Kidney (tissue), 13 donors: ENCODE measurements at regions not wholly inside any gene's neighbourhood (a gene's known extent, or its start where the extent isn't known, plus 50 kb on each side); places are given as distances from the start of the nearest gene placed in this dataset.

Experiments used
- DNase-seq, 5 donors: peaks; one replicate each; pipeline ENCODE4 v3.0.0-alpha.2; 2013 to 2020
- FAIRE-seq: peaks from 2 replicates; lab custom pipeline; 2012; peaks lifted over from hg19 to GRCh38; lab: Jason Lieb, UNC
- H3K27ac ChIP-seq, 2 donors: one replicate each; pipeline ENCODE4 v1.7.0; 2013; ENCODE audit warnings: low read depth in 2 of 2, low read length in 2 of 2, inconsistent platforms in 1 of 2
- H3K27me3 ChIP-seq: one replicate; pipeline ENCODE4 v1.7.1; 2013; ENCODE audit warnings: low read length, inconsistent platforms; ENCODE audit not compliant: control insufficient read depth, insufficient read depth
- H3K36me3 ChIP-seq, 3 donors: one replicate each; pipeline versions ENCODE4 v1.7.0 to v1.7.1; 2013; ENCODE audit warnings: low read length in 3 of 3, control low read depth in 1 of 3, inconsistent platforms in 1 of 3; ENCODE audit not compliant: insufficient read depth in 3 of 3, control insufficient read depth in 2 of 3
- H3K4me1 ChIP-seq, 3 donors: one replicate each; pipeline versions ENCODE4 v1.7.0 to v1.7.1; 2013; ENCODE audit warnings: low read length in 3 of 3, inconsistent platforms in 1 of 3, low read depth in 1 of 3; ENCODE audit not compliant: control insufficient read depth in 2 of 3, insufficient read depth in 2 of 3
- H3K4me3 ChIP-seq, 3 donors: one replicate each; pipeline versions ENCODE4 v1.7.0 to v1.8.1; 2013; ENCODE audit warnings: low read length in 3 of 3, control low read depth in 1 of 3, inconsistent platforms in 1 of 3
- H3K9ac ChIP-seq, 3 donors: one replicate each; pipeline versions ENCODE4 v1.7.0 to v1.7.1; 2013; ENCODE audit warnings: low read length in 3 of 3, control low read depth in 1 of 3, inconsistent platforms in 1 of 3
- H3K9me3 ChIP-seq, 3 donors: one replicate each; pipeline versions ENCODE4 v1.7.0 to v1.7.1; 2013; ENCODE audit warnings: low read length in 3 of 3, control low read depth in 1 of 3, inconsistent platforms in 1 of 3; ENCODE audit not compliant: control insufficient read depth in 2 of 3, insufficient read depth in 1 of 3
- intact Hi-C: fragments of 100-400 bp; cut with DNase I; formaldehyde crosslinking; loops from one replicate; pipeline ENCODE4 v1.11.1; 2022
- TF ChIP-seq, protein P1 (sequence below): IDR thresholded peaks from 3 replicates; pipeline ENCODE4 v1.5.1; 2012; ENCODE audit warnings: mild to moderate bottlenecking, moderate library complexity, borderline replicate concordance; ENCODE audit not compliant: insufficient read depth; ENCODE audit errors: extremely low read depth
- donor health status: control.
- donor health status: control.
- donor health status: control.
- donor health status: control.
- donor health status: control.
- donor health status: DM: yes; HTN: yes; CAD: no.
- donor health status: Normal renal cell carcinoma (clear cell type).

GRCh38 chr21:35924714-35925301 is 135.5 kb downstream of the SETD4 start:
- Histone ChIP-seq H3K27me3 (no peaks in the 10 kb centered on the region), H3K9me3 (no peaks in the 10 kb centered on the region), H3K9ac (no peak overlapping the region), H3K4me1 (no peaks in the 10 kb centered on the region), H3K4me3 (no peak overlapping the region), H3K36me3 (no peaks in the 10 kb centered on the region), H3K27ac (no peak overlapping the region)
- DNase-seq (no peak), FAIRE-seq (no peak)
- TF ChIP-seq, protein P1, sequence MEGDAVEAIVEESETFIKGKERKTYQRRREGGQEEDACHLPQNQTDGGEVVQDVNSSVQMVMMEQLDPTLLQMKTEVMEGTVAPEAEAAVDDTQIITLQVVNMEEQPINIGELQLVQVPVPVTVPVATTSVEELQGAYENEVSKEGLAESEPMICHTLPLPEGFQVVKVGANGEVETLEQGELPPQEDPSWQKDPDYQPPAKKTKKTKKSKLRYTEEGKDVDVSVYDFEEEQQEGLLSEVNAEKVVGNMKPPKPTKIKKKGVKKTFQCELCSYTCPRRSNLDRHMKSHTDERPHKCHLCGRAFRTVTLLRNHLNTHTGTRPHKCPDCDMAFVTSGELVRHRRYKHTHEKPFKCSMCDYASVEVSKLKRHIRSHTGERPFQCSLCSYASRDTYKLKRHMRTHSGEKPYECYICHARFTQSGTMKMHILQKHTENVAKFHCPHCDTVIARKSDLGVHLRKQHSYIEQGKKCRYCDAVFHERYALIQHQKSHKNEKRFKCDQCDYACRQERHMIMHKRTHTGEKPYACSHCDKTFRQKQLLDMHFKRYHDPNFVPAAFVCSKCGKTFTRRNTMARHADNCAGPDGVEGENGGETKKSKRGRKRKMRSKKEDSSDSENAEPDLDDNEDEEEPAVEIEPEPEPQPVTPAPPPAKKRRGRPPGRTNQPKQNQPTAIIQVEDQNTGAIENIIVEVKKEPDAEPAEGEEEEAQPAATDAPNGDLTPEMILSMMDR, result no peak
- intact Hi-C loops, result no loop called here

DNA sequence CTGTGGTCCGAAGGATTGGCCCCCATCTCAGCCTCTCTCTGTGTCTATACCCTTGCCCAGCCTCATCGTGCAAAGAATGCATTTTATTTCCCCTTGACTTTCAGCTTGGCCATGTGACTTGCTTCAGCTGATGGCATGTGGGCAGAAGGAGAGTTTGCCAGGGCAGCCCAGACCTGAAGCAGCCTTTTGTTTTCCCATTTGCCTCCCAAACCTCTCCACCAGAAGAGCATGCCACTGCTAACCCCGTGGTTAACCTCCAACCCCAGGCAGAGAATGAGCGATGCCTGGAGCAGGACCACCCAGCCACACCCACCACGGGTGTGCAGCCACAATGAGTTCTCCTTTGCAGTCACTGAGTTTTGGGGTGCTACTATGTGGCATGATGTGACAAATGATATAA is 136.4 kb downstream of the SETD4 start:
- Histone ChIP-seq H3K9me3 (no peaks in the 10 kb centered on the region), H3K27me3 (no peaks in the 10 kb centered on the region), H3K4me1 (no peaks in the 10 kb centered on the region), H3K9ac (no peak overlapping the region), H3K27ac (no peak overlapping the region), H3K36me3 (no peaks in the 10 kb centered on the region), H3K4me3 (no peak overlapping the region)
- TF ChIP-seq, protein P1, result no peak
- FAIRE-seq (no peak), DNase-seq (no peak)
- intact Hi-C loops, result no loop called here

- H3K4me3 ChIP-seq, result no peak overlapping the region
- TF ChIP-seq, protein P1, result no peak
- FAIRE-seq (no peak), DNase-seq (no peak)
- no peaks in the 10 kb centered on the region for H3K27me3 ChIP-seq
- no peak overlapping the region for H3K9ac ChIP-seq
- H3K27ac ChIP-seq, result no peak overlapping the region
- H3K9me3 ChIP-seq, result no peaks in the 10 kb centered on the region
- no peaks in the 10 kb centered on the region for H3K4me1 ChIP-seq
- intact Hi-C loops, result no loop called here
- no peaks in the 10 kb centered on the region for H3K36me3 ChIP-seq
Observed at GRCh38 chr21:35922618-35923017, 137.7 kb downstream of the SETD4 start.

- Histone ChIP-seq H3K4me3 (no peak overlapping the region), H3K36me3 (no peaks in the 10 kb centered on the region), H3K27ac (no peak overlapping the region), H3K4me1 (no peaks in the 10 kb centered on the region), H3K9me3 (no peaks in the 10 kb centered on the region), H3K9ac (no peak overlapping the region), H3K27me3 (no peaks in the 10 kb centered on the region)
- FAIRE-seq (no peak), DNase-seq (no peak)
- intact Hi-C loops, result no loop called here
- TF ChIP-seq, protein P1, result no peak
Observed at GRCh38 chr21:35921471-35921870, 138.9 kb downstream of the SETD4 start.
